ENCODE measurements at regions not wholly inside any gene's neighbourhood (a gene's known extent, or its start where the extent isn't known, plus 50 kb on each side); places are given as distances from the start of the nearest gene placed in this dataset.

- Histone ChIP-seq H3K36me3 (ENCODE audit: control insufficient read depth in 1 of 2, insufficient read depth in 2 of 2, low read length in 2 of 2) (no peaks in the 10 kb centered on the region), H3K4me3 (ENCODE audit: low read depth in 1 of 2, low read length in 2 of 2) (no peak overlapping the region), H3K4me1 (ENCODE audit: control insufficient read depth in 1 of 2, insufficient read depth in 2 of 2, low read length in 2 of 2) (no peaks in the 10 kb centered on the region), H3K27me3 (ENCODE audit: low read depth, low read length) (no peaks in the 10 kb centered on the region), H3K9me3 (ENCODE audit: control insufficient read depth in 1 of 2, low read length in 2 of 2) (no peaks in the 10 kb centered on the region), H3K27ac (ENCODE audit: low read length) (no peak overlapping the region)
These were observed 56.4 kb upstream of the RBMS1 start for GRCh38 chr2:160550048-160550447.

- Histone ChIP-seq H3K9me3 (ENCODE audit: control insufficient read depth in 1 of 2, low read length in 2 of 2) (no peaks in the 10 kb centered on the region), H3K4me1 (ENCODE audit: control insufficient read depth in 1 of 2, insufficient read depth in 2 of 2, low read length in 2 of 2) (no peaks in the 10 kb centered on the region), H3K36me3 (ENCODE audit: control insufficient read depth in 1 of 2, insufficient read depth in 2 of 2, low read length in 2 of 2) (no peaks in the 10 kb centered on the region), H3K4me3 (ENCODE audit: low read depth in 1 of 2, low read length in 2 of 2) (no peak overlapping the region), H3K27ac (ENCODE audit: low read length) (no peak overlapping the region), H3K27me3 (ENCODE audit: low read depth, low read length) (no peaks in the 10 kb centered on the region)
These were observed 57.7 kb upstream of the RBMS1 start for GRCh38 chr2:160551259-160551658.

- Histone ChIP-seq H3K36me3 (ENCODE audit: control insufficient read depth in 1 of 2, insufficient read depth in 2 of 2, low read length in 2 of 2) (no peaks in the 10 kb centered on the region), H3K9me3 (ENCODE audit: control insufficient read depth in 1 of 2, low read length in 2 of 2) (no peaks in the 10 kb centered on the region), H3K27ac (ENCODE audit: low read length) (no peak overlapping the region), H3K4me1 (ENCODE audit: control insufficient read depth in 1 of 2, insufficient read depth in 2 of 2, low read length in 2 of 2) (no peaks in the 10 kb centered on the region), H3K27me3 (ENCODE audit: low read depth, low read length) (no peaks in the 10 kb centered on the region), H3K4me3 (ENCODE audit: low read depth in 1 of 2, low read length in 2 of 2) (no peak overlapping the region)
These were observed 61.9 kb upstream of the RBMS1 start for GRCh38 chr2:160555420-160556071.

- Histone ChIP-seq H3K36me3 (ENCODE audit: control insufficient read depth in 1 of 2, insufficient read depth in 2 of 2, low read length in 2 of 2) (no peaks in the 10 kb centered on the region), H3K9me3 (ENCODE audit: control insufficient read depth in 1 of 2, low read length in 2 of 2) (no peaks in the 10 kb centered on the region), H3K4me1 (ENCODE audit: control insufficient read depth in 1 of 2, insufficient read depth in 2 of 2, low read length in 2 of 2) (no peaks in the 10 kb centered on the region), H3K27ac (ENCODE audit: low read length) (no peak overlapping the region), H3K27me3 (ENCODE audit: low read depth, low read length) (no peaks in the 10 kb centered on the region), H3K4me3 (ENCODE audit: low read depth in 1 of 2, low read length in 2 of 2) (no peak overlapping the region)
These were observed 64.3 kb upstream of the RBMS1 start for GRCh38 chr2:160557903-160558302.

DNA sequence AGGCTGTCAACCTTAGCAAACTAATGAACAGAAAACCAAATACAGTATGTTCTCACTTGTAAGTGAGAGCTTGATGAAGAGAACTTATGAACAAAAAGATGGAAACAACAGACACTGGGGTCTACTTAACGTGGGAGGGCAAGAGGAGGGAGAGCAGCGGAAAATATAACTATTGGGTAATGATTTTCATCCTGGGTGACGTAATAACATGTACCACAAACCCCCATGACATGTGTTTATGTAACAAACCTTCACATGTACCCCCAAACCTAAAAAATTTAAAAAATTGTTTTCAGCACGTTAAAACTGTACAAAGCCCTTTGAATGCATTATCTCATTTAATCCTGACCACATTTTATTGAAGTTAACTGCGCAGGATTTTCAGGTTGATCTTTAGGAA lies 64.9 kb upstream of the RBMS1 start:
- Histone ChIP-seq H3K9me3 (ENCODE audit: control insufficient read depth in 1 of 2, low read length in 2 of 2) (no peaks in the 10 kb centered on the region), H3K4me3 (ENCODE audit: low read depth in 1 of 2, low read length in 2 of 2) (no peak overlapping the region), H3K27ac (ENCODE audit: low read length) (no peak overlapping the region), H3K4me1 (ENCODE audit: control insufficient read depth in 1 of 2, insufficient read depth in 2 of 2, low read length in 2 of 2) (no peaks in the 10 kb centered on the region), H3K27me3 (ENCODE audit: low read depth, low read length) (no peaks in the 10 kb centered on the region), H3K36me3 (ENCODE audit: control insufficient read depth in 1 of 2, insufficient read depth in 2 of 2, low read length in 2 of 2) (no peaks in the 10 kb centered on the region)

- Histone ChIP-seq H3K27me3 (ENCODE audit: low read depth, low read length) (no peaks in the 10 kb centered on the region), H3K9me3 (ENCODE audit: control insufficient read depth in 1 of 2, low read length in 2 of 2) (no peaks in the 10 kb centered on the region), H3K36me3 (ENCODE audit: control insufficient read depth in 1 of 2, insufficient read depth in 2 of 2, low read length in 2 of 2) (no peaks in the 10 kb centered on the region), H3K27ac (ENCODE audit: low read length) (no peak overlapping the region), H3K4me1 (ENCODE audit: control insufficient read depth in 1 of 2, insufficient read depth in 2 of 2, low read length in 2 of 2) (no peaks in the 10 kb centered on the region), H3K4me3 (ENCODE audit: low read depth in 1 of 2, low read length in 2 of 2) (no peak overlapping the region)
These were observed 68.1 kb upstream of the RBMS1 start for GRCh38 chr2:160561551-160562295.

DNA sequence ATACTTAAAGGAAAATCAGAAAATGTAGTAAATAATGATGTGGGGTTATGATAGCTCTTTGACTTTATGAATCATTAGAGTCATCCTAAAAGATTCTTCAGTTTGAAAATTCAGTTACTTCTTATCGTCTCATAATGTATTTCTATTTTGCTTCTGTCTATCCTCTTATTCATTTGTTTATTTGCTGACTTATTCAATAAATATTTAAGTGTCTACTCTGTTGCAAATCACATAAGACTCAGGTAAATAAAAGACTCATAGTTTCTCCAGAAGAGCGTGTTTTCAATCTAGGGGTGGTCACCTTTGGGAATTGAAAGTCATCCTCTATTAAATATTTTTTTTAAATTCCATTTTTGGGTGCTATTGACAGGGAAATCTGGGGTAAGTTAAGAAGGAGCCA lies 69.1 kb upstream of the RBMS1 start:
- no peaks in the 10 kb centered on the region for H3K27me3 ChIP-seq (ENCODE audit: low read depth, low read length)
- no peaks in the 10 kb centered on the region for H3K9me3 ChIP-seq (ENCODE audit: control insufficient read depth in 1 of 2, low read length in 2 of 2)
- H3K4me3 ChIP-seq (ENCODE audit: low read depth in 1 of 2, low read length in 2 of 2) = no peak overlapping the region
- H3K4me1 ChIP-seq (ENCODE audit: control insufficient read depth in 1 of 2, insufficient read depth in 2 of 2, low read length in 2 of 2) = no peaks in the 10 kb centered on the region
- no peaks in the 10 kb centered on the region for H3K36me3 ChIP-seq (ENCODE audit: control insufficient read depth in 1 of 2, insufficient read depth in 2 of 2, low read length in 2 of 2)
- no peak overlapping the region for H3K27ac ChIP-seq (ENCODE audit: low read length)

- Histone ChIP-seq H3K4me3 (ENCODE audit: low read depth in 1 of 2, low read length in 2 of 2) (no peak overlapping the region), H3K9me3 (ENCODE audit: control insufficient read depth in 1 of 2, low read length in 2 of 2) (no peaks in the 10 kb centered on the region), H3K27me3 (ENCODE audit: low read depth, low read length) (no peaks in the 10 kb centered on the region), H3K36me3 (ENCODE audit: control insufficient read depth in 1 of 2, insufficient read depth in 2 of 2, low read length in 2 of 2) (no peaks in the 10 kb centered on the region), H3K4me1 (ENCODE audit: control insufficient read depth in 1 of 2, insufficient read depth in 2 of 2, low read length in 2 of 2) (no peaks in the 10 kb centered on the region), H3K27ac (ENCODE audit: low read length) (no peak overlapping the region)
These were observed 71.0 kb upstream of the RBMS1 start for GRCh38 chr2:160564591-160564990.

GRCh38 chr2:160565099-160565845 lies 71.7 kb upstream of the RBMS1 start:
- no peaks in the 10 kb centered on the region for H3K9me3 ChIP-seq (ENCODE audit: control insufficient read depth in 1 of 2, low read length in 2 of 2)
- no peaks in the 10 kb centered on the region for H3K4me1 ChIP-seq (ENCODE audit: control insufficient read depth in 1 of 2, insufficient read depth in 2 of 2, low read length in 2 of 2)
- no peaks in the 10 kb centered on the region for H3K27me3 ChIP-seq (ENCODE audit: low read depth, low read length)
- no peaks in the 10 kb centered on the region for H3K36me3 ChIP-seq (ENCODE audit: control insufficient read depth in 1 of 2, insufficient read depth in 2 of 2, low read length in 2 of 2)
- H3K27ac ChIP-seq (ENCODE audit: low read length) = no peak overlapping the region
- no peak overlapping the region for H3K4me3 ChIP-seq (ENCODE audit: low read depth in 1 of 2, low read length in 2 of 2)

- Histone ChIP-seq H3K36me3 (ENCODE audit: control insufficient read depth in 1 of 2, insufficient read depth in 2 of 2, low read length in 2 of 2) (no peaks in the 10 kb centered on the region), H3K4me3 (ENCODE audit: low read depth in 1 of 2, low read length in 2 of 2) (no peak overlapping the region), H3K9me3 (ENCODE audit: control insufficient read depth in 1 of 2, low read length in 2 of 2) (no peaks in the 10 kb centered on the region), H3K27me3 (ENCODE audit: low read depth, low read length) (no peaks in the 10 kb centered on the region), H3K27ac (ENCODE audit: low read length) (no peak overlapping the region), H3K4me1 (ENCODE audit: control insufficient read depth in 1 of 2, insufficient read depth in 2 of 2, low read length in 2 of 2) (no peaks in the 10 kb centered on the region)
These were observed 73.1 kb upstream of the RBMS1 start for GRCh38 chr2:160566717-160567116.

- Histone ChIP-seq H3K36me3 (ENCODE audit: control insufficient read depth in 1 of 2, insufficient read depth in 2 of 2, low read length in 2 of 2) (no peaks in the 10 kb centered on the region), H3K27me3 (ENCODE audit: low read depth, low read length) (no peaks in the 10 kb centered on the region), H3K9me3 (ENCODE audit: control insufficient read depth in 1 of 2, low read length in 2 of 2) (peaks cover 0 to 7% of the 10 kb centered on the region in 2 donors), H3K27ac (ENCODE audit: low read length) (no peak overlapping the region), H3K4me1 (ENCODE audit: control insufficient read depth in 1 of 2, insufficient read depth in 2 of 2, low read length in 2 of 2) (no peaks in the 10 kb centered on the region), H3K4me3 (ENCODE audit: low read depth in 1 of 2, low read length in 2 of 2) (no peak overlapping the region)
These were observed 75.2 kb upstream of the RBMS1 start for GRCh38 chr2:160568856-160569255.

All from muscle layer of duodenum (tissue), 2 donors.